ENCODE measurements at regions not wholly inside any gene's neighbourhood (a gene's known extent, or its start where the extent isn't known, plus 50 kb on each side); places are given as distances from the start of the nearest gene placed in this dataset.

GRCh38 chr20:24236963-24237362 lies 232.5 kb upstream of the SYNDIG1 start:
- TF ChIP-seq CTCF (IDR thresholded peaks at IDR 0.05; ENCODE audit: low read length, missing control alignments): no peak
- no peak overlapping the region for H3K4me3 ChIP-seq (replicated peaks; ENCODE audit: low read depth, low read length)
- no peak for DNase-seq (ENCODE audit: low read depth)

DNA sequence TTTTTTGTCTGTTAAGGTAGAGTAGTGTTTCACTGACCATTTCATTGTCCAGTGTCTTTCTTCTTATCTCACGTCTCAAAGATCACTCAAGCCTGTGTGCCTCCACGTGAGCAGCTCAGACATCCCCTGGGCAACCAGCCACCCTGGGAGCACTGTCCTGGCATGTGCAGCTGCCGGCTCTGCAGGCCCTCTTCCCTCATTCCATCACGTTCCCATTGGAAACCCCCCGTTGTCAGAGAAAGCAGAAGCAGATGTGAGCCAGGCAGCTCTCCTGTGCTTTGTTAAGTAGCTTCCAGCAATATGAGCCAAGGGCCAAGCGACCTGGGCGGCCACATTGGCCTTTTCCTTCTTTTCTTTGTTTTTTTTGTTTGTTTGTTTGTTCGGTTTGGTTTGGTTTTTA lies 233.2 kb upstream of the SYNDIG1 start:
- TF ChIP-seq CTCF (IDR thresholded peaks at IDR 0.05; ENCODE audit: low read length, missing control alignments): no peak
- no peak overlapping the region for H3K4me3 ChIP-seq (replicated peaks; ENCODE audit: low read depth, low read length)
- no peak for DNase-seq (ENCODE audit: low read depth)

GRCh38 chr20:24235296-24236175 lies 233.9 kb upstream of the SYNDIG1 start:
- no peak for DNase-seq (ENCODE audit: low read depth)
- TF ChIP-seq CTCF (IDR thresholded peaks at IDR 0.05; ENCODE audit: low read length, missing control alignments): no peak
- no peak overlapping the region for H3K4me3 ChIP-seq (replicated peaks; ENCODE audit: low read depth, low read length)

GRCh38 chr20:24227600-24227999 lies 239.0 kb upstream of the GGTLC1 start:
- no peak for DNase-seq (ENCODE audit: low read depth)
- no peak overlapping the region for H3K4me3 ChIP-seq (replicated peaks; ENCODE audit: low read depth, low read length)
- no peak for TF ChIP-seq CTCF (IDR thresholded peaks at IDR 0.05; ENCODE audit: low read length, missing control alignments)

- DNase-seq (ENCODE audit: low read depth): no peak
- no peak for TF ChIP-seq CTCF (IDR thresholded peaks at IDR 0.05; ENCODE audit: low read length, missing control alignments)
- H3K4me3 ChIP-seq (replicated peaks; ENCODE audit: low read depth, low read length): no peak overlapping the region
Observed at GRCh38 chr20:24212494-24212893, 223.9 kb upstream of the GGTLC1 start.

GRCh38 chr20:24211972-24212371 lies 223.4 kb upstream of the GGTLC1 start:
- no peak overlapping the region for H3K4me3 ChIP-seq (replicated peaks; ENCODE audit: low read depth, low read length)
- no peak for TF ChIP-seq CTCF (IDR thresholded peaks at IDR 0.05; ENCODE audit: low read length, missing control alignments)
- DNase-seq (ENCODE audit: low read depth): no peak

DNA sequence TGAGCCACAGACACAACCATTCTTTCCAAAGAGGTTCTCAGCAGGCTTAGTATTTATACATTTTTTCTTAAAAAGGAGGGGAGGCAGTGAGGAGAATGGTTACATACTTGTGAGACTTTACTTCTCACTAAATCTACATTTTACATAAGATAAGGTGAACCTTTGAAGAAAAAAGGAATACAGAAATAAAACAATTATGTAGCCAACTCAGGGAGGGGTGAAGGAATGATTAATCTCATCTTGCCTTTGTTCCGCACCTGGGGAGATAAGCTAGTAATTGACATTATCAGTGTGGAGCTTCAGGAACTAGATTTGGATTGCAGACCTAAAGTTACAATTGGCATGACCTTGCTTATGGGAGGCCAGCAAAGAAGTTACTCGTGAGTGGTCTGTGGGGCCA lies 221.8 kb upstream of the GGTLC1 start:
- no peak for DNase-seq (ENCODE audit: low read depth)
- no peak for TF ChIP-seq CTCF (IDR thresholded peaks at IDR 0.05; ENCODE audit: low read length, missing control alignments)
- no peak overlapping the region for H3K4me3 ChIP-seq (replicated peaks; ENCODE audit: low read depth, low read length)

Measured in fibroblast of pulmonary artery (primary cell).